IMR-90 (cell line): ENCODE measurements at regions not wholly inside any gene's neighbourhood (a gene's known extent, or its start where the extent isn't known, plus 50 kb on each side); places are given as distances from the start of the nearest gene placed in this dataset.

ENCODE experiments used
- ATAC-seq: fragments of 200-7000 bp; cut with Tn5 transposase; 2 replicates; pipeline ENCODE4 v1.9.1; 2020; ENCODE audit warnings: low read depth, mild to moderate bottlenecking, moderate library complexity
- BruUV-seq: library from RNA; stranded (reverse); fragments of 400-500 nt; replicated peaks from 2 replicates; lab custom pipeline; 2021; lab: Mats Ljungman, UMichigan
- CTCF ChIA-PET: fragments of 300-600 bp; formaldehyde crosslinking; extraction: SDS; loops from one replicate; lab custom pipeline; 2021; ENCODE audit warnings: antibody characterized with exemption; lab: Yijun Ruan, JAX
- POLR2A ChIA-PET: fragments of 300-600 bp; sonication (Branson Sonifier 250); formaldehyde crosslinking; loops from one replicate; lab custom pipeline; 2022; ENCODE audit warnings: antibody characterized with exemption; ENCODE audit not compliant: unreplicated experiment; lab: Charles Lee
- DNase-seq: peaks from one replicate; pipeline ENCODE4 v3.0.0; 2013
- H2AFZ ChIP-seq: replicated peaks from 2 replicates; pipeline ENCODE3; 2013; ENCODE audit warnings: low read length, mild to moderate bottlenecking; ENCODE audit not compliant: poor library complexity
- H2AK5ac ChIP-seq: 2 replicates; pipeline ENCODE4 v1.6.1; 2013; ENCODE audit warnings: low read depth, low read length, inconsistent platforms
- H2AK9ac ChIP-seq: replicated peaks from 2 replicates; pipeline ENCODE3; 2013; ENCODE audit warnings: mild to moderate bottlenecking, low read depth, low read length, moderate library complexity; ENCODE audit not compliant: poor library complexity
- H2BK120ac ChIP-seq: 2 replicates; pipeline ENCODE4 v1.6.1; 2013; ENCODE audit warnings: low read depth, low read length, inconsistent platforms
- H2BK15ac ChIP-seq: 3 replicates; pipeline ENCODE4 v1.6.1; 2013; ENCODE audit warnings: low read depth, low read length, inconsistent platforms
- H2BK20ac ChIP-seq: 2 replicates; pipeline ENCODE4 v1.6.1; 2013; ENCODE audit warnings: low read depth, mild to moderate bottlenecking, inconsistent platforms, low read length, moderate library complexity
- H2BK5ac ChIP-seq: 2 replicates; pipeline ENCODE4 v1.6.1; 2013; ENCODE audit warnings: mild to moderate bottlenecking, low read depth, low read length, inconsistent platforms; ENCODE audit not compliant: poor library complexity, severe bottlenecking
- H3K14ac ChIP-seq: replicated peaks from 2 replicates; pipeline ENCODE4 v1.6.1; 2013; ENCODE audit warnings: low read depth, low read length, inconsistent platforms
- H3K18ac ChIP-seq: 2 replicates; pipeline ENCODE4 v1.6.1; 2013; ENCODE audit warnings: low read depth, low read length, control low read depth
- H3K23ac ChIP-seq: 2 replicates; pipeline ENCODE4 v1.6.1; 2013; ENCODE audit warnings: low read depth, low read length, inconsistent platforms
- H3K27ac ChIP-seq: 2 replicates; pipeline ENCODE4 v1.5.1; 2013; ENCODE audit warnings: mild to moderate bottlenecking, control low read depth, low read length; ENCODE audit not compliant: insufficient read depth
- H3K27me3 ChIP-seq: 2 replicates; pipeline ENCODE4 v1.6.1; 2013; ENCODE audit warnings: low read length; ENCODE audit not compliant: control insufficient read depth, insufficient read depth
- H3K36me3 ChIP-seq: 2 replicates; pipeline ENCODE4 v1.6.1; 2013; ENCODE audit warnings: low read length, mixed read lengths; ENCODE audit not compliant: control insufficient read depth, insufficient read depth
- H3K4ac ChIP-seq: 2 replicates; pipeline ENCODE4 v1.6.1; 2013; ENCODE audit warnings: low read depth, low read length, inconsistent platforms
- H3K4me1 ChIP-seq: 2 replicates; pipeline ENCODE4 v1.6.1; 2013; ENCODE audit warnings: low read length, mixed read lengths; ENCODE audit not compliant: control insufficient read depth, insufficient read depth
- H3K4me2 ChIP-seq: 2 replicates; pipeline ENCODE4 v1.6.1; 2013; ENCODE audit warnings: low read depth, mild to moderate bottlenecking, control low read depth, low read length, moderate library complexity
- H3K4me3 ChIP-seq: 2 replicates; pipeline ENCODE4 v1.5.1; 2013; ENCODE audit warnings: low read depth, mild to moderate bottlenecking, control low read depth, low read length, moderate library complexity; ENCODE audit not compliant: insufficient read depth
- H3K56ac ChIP-seq: 2 replicates; pipeline ENCODE4 v1.6.1; 2013; ENCODE audit warnings: low read length, inconsistent platforms; ENCODE audit not compliant: insufficient read depth; ENCODE audit errors: extremely low read depth
- H3K79me1 ChIP-seq, 2 experiments: 2 replicates each; pipeline ENCODE4 v1.6.1; 2013; ENCODE audit warnings: low read length in 2 of 2, inconsistent platforms in 1 of 2, low read depth in 1 of 2
- H3K9ac ChIP-seq: 2 replicates; pipeline ENCODE4 v1.6.1; 2013; ENCODE audit warnings: low read depth, low read length, control low read depth
- H3K9me1 ChIP-seq: 2 replicates; pipeline ENCODE4 v1.6.1; 2013; ENCODE audit warnings: low read length, inconsistent platforms; ENCODE audit not compliant: insufficient read depth
- H3K9me3 ChIP-seq: 2 replicates; pipeline ENCODE4 v1.6.1; 2013; ENCODE audit warnings: low read length; ENCODE audit not compliant: control insufficient read depth, insufficient read depth
- H4K20me1 ChIP-seq: 2 replicates; pipeline ENCODE4 v1.6.1; 2013; ENCODE audit warnings: low read length, inconsistent platforms; ENCODE audit not compliant: insufficient read depth
- H4K5ac ChIP-seq: 2 replicates; pipeline ENCODE4 v1.6.1; 2013; ENCODE audit warnings: mild to moderate bottlenecking, low read depth, low read length, control low read depth
- H4K8ac ChIP-seq, 2 experiments: 2 replicates each; pipeline ENCODE4 v1.6.1; 2013; ENCODE audit warnings: low read depth in 2 of 2, low read length in 2 of 2, control low read depth in 1 of 2, inconsistent platforms in 1 of 2
- H4K91ac ChIP-seq: 2 replicates; pipeline ENCODE4 v1.6.1; 2013; ENCODE audit warnings: low read depth, low read length, inconsistent platforms; ENCODE audit not compliant: insufficient read depth
- BHLHE40 ChIP-seq: fragments of 150-350 bp; IDR thresholded peaks from 2 replicates; pipeline ENCODE4 v1.6.1; 2016; ENCODE audit warnings: mild to moderate bottlenecking, low read depth, low read length
- CEBPB ChIP-seq: IDR thresholded peaks from 2 replicates; pipeline ENCODE4 v1.6.1; 2012; ENCODE audit warnings: low read depth, low read length, improper control_type of control experiment
- CTCF ChIP-seq: conservative IDR thresholded peaks from 2 replicates; pipeline ENCODE4 v1.5.1; 2012; ENCODE audit warnings: mild to moderate bottlenecking, low read depth, low read length, improper control_type of control experiment
- MAFK ChIP-seq: IDR thresholded peaks from 2 replicates; pipeline ENCODE4 v1.6.1; 2012; ENCODE audit warnings: low read depth, low read length, improper control_type of control experiment
- RFX5 ChIP-seq: IDR thresholded peaks from 2 replicates; pipeline ENCODE4 v1.8.0; 2012; ENCODE audit warnings: low read depth, mild to moderate bottlenecking, low read length, moderate library complexity
- WGBS, 2 experiments: methylation state at CpG; one replicate each; pipeline versions ENCODE4 v1.1.5 to v1.1.7; 2013; ENCODE audit warnings: missing lambda C conversion rate in 2 of 2; ENCODE audit not compliant: insufficient read length in 1 of 2; ENCODE audit errors: extremely low coverage in 2 of 2; 5-methylcytosine and 5-hydroxymethylcytosine counted together
- dilution Hi-C: fragments of 300-500 bp; cut with HindIII; formaldehyde crosslinking; loops from one replicate; pipeline ENCODE4 v1.14.3; 2018; ENCODE audit warnings: low sequenced_read_pairs; ENCODE audit not compliant: unreplicated experiment
- in situ Hi-C: fragments of 300-500 bp; cut with MboI; formaldehyde crosslinking; loops from 3 replicates; pipeline ENCODE4 v1.14.3; 2019; ENCODE audit warnings: low sequenced_read_pairs, inconsistent platforms, mixed read lengths
- intact Hi-C: fragments of 100-400 bp; cut with micrococcal nuclease; formaldehyde crosslinking; loops from 2 replicates; pipeline ENCODE4 v1.10.0; 2022

GRCh38 chr3:74756674-74757073, 142.2 kb upstream of the CNTN3 start:
- Histone ChIP-seq H2AFZ (no peak overlapping the region), H3K79me1 (no peaks in the 10 kb centered on the region), H3K14ac (no peak overlapping the region), H3K56ac (no peak overlapping the region), H3K4me1 (no peaks in the 10 kb centered on the region), H3K18ac (no peak overlapping the region), H3K27ac (no peak overlapping the region), H3K36me3 (no peaks in the 10 kb centered on the region), H4K20me1 (no peaks in the 10 kb centered on the region), H3K4me2 (no peak overlapping the region), H2BK15ac (no peak overlapping the region), H4K8ac (no peak overlapping the region), H2AK5ac (no peak overlapping the region), H3K4me3 (no peak overlapping the region), H2BK20ac (no peak overlapping the region), H2BK5ac (no peak overlapping the region), H3K9me1 (no peaks in the 10 kb centered on the region), H2AK9ac (no peak overlapping the region), H4K91ac (no peak overlapping the region), H3K9ac (no peak overlapping the region), H4K5ac (no peak overlapping the region), H3K9me3 (no peaks in the 10 kb centered on the region), H3K23ac (no peak overlapping the region), H3K27me3 (no peaks in the 10 kb centered on the region), H2BK120ac (no peak overlapping the region), H3K4ac (no peak overlapping the region)
- ChIA-PET CTCF (no interaction called here), POLR2A (no interaction called here)
- TF ChIP-seq CEBPB: no peak
- TF ChIP-seq BHLHE40: no peak
- TF ChIP-seq MAFK: no peak
- no peak for TF ChIP-seq RFX5
- TF ChIP-seq CTCF: no peak
- BruUV-seq: no TSS peak
- dilution Hi-C loops (no loop called here), intact Hi-C loops (no loop called here), in situ Hi-C loops (no loop called here)
- DNase-seq (no peak), ATAC-seq (no peak)
- WGBS, 2 experiments: no CpG with 5 or more reads among the region's 2 CpGs
